Activated B cell treated with CpG ODN at 0.5 μM for 24 hours (primary cell): ENCODE measurements at regions not wholly inside any gene's neighbourhood (a gene's known extent, or its start where the extent isn't known, plus 50 kb on each side); places are given as distances from the start of the nearest gene placed in this dataset.
"Not testable (repeated sequence)": the region's sequence is repeated elsewhere in the genome, so short reads cannot be mapped to it uniquely, and the experiment has no call there.

Source experiments
- ATAC-seq: fragments of 200-7000 bp; cut with Tn5 transposase; one replicate; pipeline ENCODE4 v1.10.0; 2021; ENCODE audit warnings: low read depth, mild to moderate bottlenecking, moderate library complexity
- CTCF ChIA-PET: fragments of 350-600 bp; sonication (Branson Sonifier 250); formaldehyde crosslinking; loops from one replicate; lab custom pipeline; 2021; ENCODE audit warnings: antibody characterized with exemption; lab: Charles Lee
- POLR2A ChIA-PET: fragments of 350-600 bp; sonication (Branson Sonifier 250); formaldehyde crosslinking; loops from one replicate; lab custom pipeline; 2021; ENCODE audit warnings: antibody characterized with exemption; lab: Charles Lee
- DNase-seq: peaks from one replicate; pipeline ENCODE4 v3.0.0; 2022
- H3K27ac Mint-ChIP-seq: one replicate; pipeline ENCODE4 v1.8.0; 2020; ENCODE audit warnings: mixed read lengths
- H3K27me3 Mint-ChIP-seq: one replicate; pipeline ENCODE4 v1.8.0; 2021; ENCODE audit warnings: mixed read lengths
- H3K36me3 Mint-ChIP-seq: one replicate; pipeline ENCODE4 v1.8.0; 2021; ENCODE audit warnings: low read depth, mixed read lengths
- H3K4me1 Mint-ChIP-seq: one replicate; pipeline ENCODE4 v1.8.0; 2021; ENCODE audit warnings: mixed read lengths
- H3K4me3 Mint-ChIP-seq: one replicate; pipeline ENCODE4 v1.8.0; 2020; ENCODE audit warnings: mild to moderate bottlenecking, mixed read lengths
- H3K9me3 Mint-ChIP-seq: one replicate; pipeline ENCODE4 v1.8.0; 2020; ENCODE audit warnings: mixed read lengths
- CTCF ChIP-seq: fragments of 200-600 bp; IDR thresholded peaks from one replicate; pipeline ENCODE4 v1.8.0; 2022; ENCODE audit warnings: antibody characterized with exemption, mild to moderate bottlenecking
- intact Hi-C: fragments of 100-400 bp; cut with micrococcal nuclease; formaldehyde crosslinking; loops from one replicate; pipeline ENCODE4 v1.15.1; 2024

- intact Hi-C loops = no loop called here
- POLR2A ChIA-PET = no interaction called here
- TF ChIP-seq CTCF = no peak
- Mint-ChIP-seq H3K27ac (no peak overlapping the region), H3K4me1 (no peaks in the 10 kb centered on the region), H3K9me3 (peaks cover 8% of the 10 kb centered on the region), H3K36me3 (no peaks in the 10 kb centered on the region), H3K4me3 (no peak overlapping the region), H3K27me3 (no peaks in the 10 kb centered on the region)
- DNase-seq = no peak
- no peak for ATAC-seq
- CTCF ChIA-PET = no interaction called here
Observed at GRCh38 chr13:54614726-54615125, 1586.1 kb downstream of the OLFM4 start.

- intact Hi-C loops, POLR2A ChIA-PET, H3K27me3 Mint-ChIP-seq, H3K36me3 Mint-ChIP-seq, ATAC-seq, CTCF ChIA-PET, DNase-seq, H3K9me3 Mint-ChIP-seq, H3K4me3 Mint-ChIP-seq, H3K4me1 Mint-ChIP-seq, H3K27ac Mint-ChIP-seq: not testable (repeated sequence)
Observed at GRCh38 chr13:54626504-54626903, 1597.9 kb downstream of the OLFM4 start.

- H3K4me1 Mint-ChIP-seq = no peaks in the 10 kb centered on the region
- DNase-seq (no peak), ATAC-seq (no peak)
- no peaks in the 10 kb centered on the region for H3K27me3 Mint-ChIP-seq
- no peak overlapping the region for H3K4me3 Mint-ChIP-seq
- no peak for TF ChIP-seq CTCF
- intact Hi-C loops = no loop called here
- ChIA-PET POLR2A (no interaction called here), CTCF (no interaction called here)
- H3K9me3 Mint-ChIP-seq = no peaks in the 10 kb centered on the region
- H3K27ac Mint-ChIP-seq = no peak overlapping the region
- no peaks in the 10 kb centered on the region for H3K36me3 Mint-ChIP-seq
Observed at GRCh38 chr13:54627646-54628372, 1599.2 kb downstream of the OLFM4 start.

DNA sequence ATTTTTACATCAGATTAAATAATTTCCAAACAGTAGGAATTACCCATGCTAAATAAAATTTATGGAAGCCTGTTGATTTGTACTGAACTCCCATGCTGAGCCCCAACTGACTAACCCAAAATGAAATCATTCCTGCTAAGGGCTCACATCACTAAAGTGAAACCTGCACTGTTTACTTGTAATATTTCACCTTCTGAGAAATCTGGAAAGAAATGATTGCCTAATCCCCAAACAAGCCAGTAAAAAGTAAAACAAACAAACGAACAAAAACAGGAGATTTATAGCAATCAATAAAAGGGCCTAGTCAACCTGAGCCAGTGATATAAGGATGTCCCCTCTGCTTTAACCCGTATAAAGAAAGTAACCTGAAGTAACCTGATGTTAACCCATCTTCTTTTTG is 1599.8 kb downstream of the OLFM4 start:
- ChIA-PET CTCF (no interaction called here), POLR2A (no interaction called here)
- H3K27me3 Mint-ChIP-seq = no peaks in the 10 kb centered on the region
- DNase-seq = no peak
- no peak overlapping the region for H3K27ac Mint-ChIP-seq
- H3K4me1 Mint-ChIP-seq = no peaks in the 10 kb centered on the region
- H3K9me3 Mint-ChIP-seq = no peaks in the 10 kb centered on the region
- H3K4me3 Mint-ChIP-seq = no peak overlapping the region
- no peaks in the 10 kb centered on the region for H3K36me3 Mint-ChIP-seq
- no peak for TF ChIP-seq CTCF
- intact Hi-C loops = no loop called here
- no peak for ATAC-seq

DNA sequence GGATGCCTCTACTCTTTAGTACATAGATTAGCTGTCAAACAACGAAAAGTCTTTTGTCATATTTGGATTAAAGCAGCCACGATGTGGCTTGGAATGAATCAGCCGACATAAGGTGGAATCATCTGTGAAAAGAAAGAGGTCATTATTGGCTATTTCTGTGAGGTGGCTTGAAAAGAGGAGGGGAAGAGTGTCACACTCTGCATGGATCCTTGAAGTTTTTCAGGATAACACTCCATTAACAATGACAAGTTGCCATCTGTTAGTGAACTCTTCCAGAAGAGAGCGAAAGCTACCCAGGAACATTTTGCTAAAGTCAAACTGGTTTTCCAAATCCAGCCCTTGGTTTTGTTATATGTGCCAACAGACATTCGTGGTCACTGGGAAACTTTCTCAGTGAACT is 1604.8 kb downstream of the OLFM4 start:
- no peaks in the 10 kb centered on the region for H3K36me3 Mint-ChIP-seq
- DNase-seq (no peak), ATAC-seq (no peak)
- intact Hi-C loops = no loop called here
- no peak overlapping the region for H3K4me3 Mint-ChIP-seq
- H3K27ac Mint-ChIP-seq = no peak overlapping the region
- no peaks in the 10 kb centered on the region for H3K4me1 Mint-ChIP-seq
- no peaks in the 10 kb centered on the region for H3K27me3 Mint-ChIP-seq
- H3K9me3 Mint-ChIP-seq = no peaks in the 10 kb centered on the region
- POLR2A ChIA-PET = no interaction called here
- CTCF ChIA-PET = no interaction called here
- TF ChIP-seq CTCF = no peak

- CTCF ChIA-PET = no interaction called here
- H3K36me3 Mint-ChIP-seq = no peaks in the 10 kb centered on the region
- POLR2A ChIA-PET = no interaction called here
Observed at GRCh38 chr13:54636231-54636630, 1607.6 kb downstream of the OLFM4 start.

More at GRCh38 chr13:54636231-54636630, 1607.6 kb downstream of the OLFM4 start:
- TF ChIP-seq CTCF = no peak
- DNase-seq (no peak), ATAC-seq (no peak)
- no peak overlapping the region for H3K4me3 Mint-ChIP-seq
- peaks cover 4% of the 10 kb centered on the region for H3K9me3 Mint-ChIP-seq
- H3K27me3 Mint-ChIP-seq = no peaks in the 10 kb centered on the region
- intact Hi-C loops = no loop called here
- H3K27ac Mint-ChIP-seq = no peak overlapping the region
- no peaks in the 10 kb centered on the region for H3K4me1 Mint-ChIP-seq
